KOPT-K1 (cell line): ENCODE measurements at regions not wholly inside any gene's neighbourhood (a gene's known extent, or its start where the extent isn't known, plus 50 kb on each side); places are given as distances from the start of the nearest gene placed in this dataset.

Experiments
- H3K27ac ChIP-seq: fragments of 200-600 bp; sonication (generic); 2 replicates; pipeline ENCODE4 v1.5.1; 2016; ENCODE audit warnings: antibody characterized with exemption, mild to moderate bottlenecking, low read depth, low read length; ENCODE audit not compliant: poor library complexity, severe bottlenecking
- H3K36me3 ChIP-seq: fragments of 200-600 bp; sonication (generic); 2 replicates; pipeline ENCODE4 v1.5.1; 2017; ENCODE audit warnings: antibody characterized with exemption, mild to moderate bottlenecking, low read length, moderate library complexity; ENCODE audit not compliant: insufficient read depth
- H3K9me3 ChIP-seq: fragments of 200-600 bp; sonication (generic); 2 replicates; pipeline ENCODE4 v1.5.1; 2017; ENCODE audit warnings: antibody characterized with exemption, low read length, mild to moderate bottlenecking; ENCODE audit not compliant: insufficient read depth, poor library complexity, severe bottlenecking

- H3K9me3 ChIP-seq: no peaks in the 10 kb centered on the region
- no peak overlapping the region for H3K27ac ChIP-seq
- H3K36me3 ChIP-seq: no peaks in the 10 kb centered on the region
Measured at GRCh38 chr6:43860285-43860684, 90.3 kb downstream of the VEGFA start.

- Histone ChIP-seq H3K27ac (no peak overlapping the region), H3K9me3 (no peaks in the 10 kb centered on the region), H3K36me3 (no peaks in the 10 kb centered on the region)
Measured at GRCh38 chr6:43859213-43859612, 89.2 kb downstream of the VEGFA start.

GRCh38 chr6:43858161-43859153, 88.4 kb downstream of the VEGFA start:
- Histone ChIP-seq H3K27ac (no peak overlapping the region), H3K9me3 (no peaks in the 10 kb centered on the region), H3K36me3 (no peaks in the 10 kb centered on the region)

GRCh38 chr6:43856005-43856765, 86.2 kb downstream of the VEGFA start:
- H3K9me3 ChIP-seq: no peaks in the 10 kb centered on the region
- no peak overlapping the region for H3K27ac ChIP-seq
- no peaks in the 10 kb centered on the region for H3K36me3 ChIP-seq

- H3K9me3 ChIP-seq: no peaks in the 10 kb centered on the region
- H3K27ac ChIP-seq: no peak overlapping the region
Measured at GRCh38 chr6:43855247-43855646, 85.2 kb downstream of the VEGFA start.

GRCh38 chr6:43853066-43853650, 83.1 kb downstream of the VEGFA start:
- Histone ChIP-seq H3K27ac (no peak overlapping the region), H3K9me3 (no peaks in the 10 kb centered on the region), H3K36me3 (no peaks in the 10 kb centered on the region)

More at GRCh38 chr6:43855247-43855646, 85.2 kb downstream of the VEGFA start:
- H3K36me3 ChIP-seq: no peaks in the 10 kb centered on the region

- no peak overlapping the region for H3K27ac ChIP-seq
- H3K36me3 ChIP-seq: no peaks in the 10 kb centered on the region
- H3K9me3 ChIP-seq: no peaks in the 10 kb centered on the region
Measured at GRCh38 chr6:43852350-43852864, 82.4 kb downstream of the VEGFA start.

GRCh38 chr6:43851204-43851865, 81.3 kb downstream of the VEGFA start:
- Histone ChIP-seq H3K9me3 (no peaks in the 10 kb centered on the region), H3K27ac (no peak overlapping the region), H3K36me3 (no peaks in the 10 kb centered on the region)

- Histone ChIP-seq H3K36me3 (no peaks in the 10 kb centered on the region), H3K27ac (no peak overlapping the region), H3K9me3 (no peaks in the 10 kb centered on the region)
Measured at GRCh38 chr6:43850314-43851203, 80.5 kb downstream of the VEGFA start.

- H3K36me3 ChIP-seq: no peaks in the 10 kb centered on the region
- no peak overlapping the region for H3K27ac ChIP-seq
- no peaks in the 10 kb centered on the region for H3K9me3 ChIP-seq
Measured at GRCh38 chr6:43849844-43850243, 79.8 kb downstream of the VEGFA start.

- Histone ChIP-seq H3K36me3 (no peaks in the 10 kb centered on the region), H3K9me3 (no peaks in the 10 kb centered on the region), H3K27ac (no peak overlapping the region)
Measured at GRCh38 chr6:43848671-43849391, 78.8 kb downstream of the VEGFA start.

- H3K9me3 ChIP-seq: no peaks in the 10 kb centered on the region
- no peak overlapping the region for H3K27ac ChIP-seq
- no peaks in the 10 kb centered on the region for H3K36me3 ChIP-seq
Measured at GRCh38 chr6:43847741-43848630, 78.0 kb downstream of the VEGFA start.
